ENCODE measurements at regions not wholly inside any gene's neighbourhood (a gene's known extent, or its start where the extent isn't known, plus 50 kb on each side); places are given as distances from the start of the nearest gene placed in this dataset.
"Not testable (repeated sequence)": the region's sequence is repeated elsewhere in the genome, so short reads cannot be mapped to it uniquely, and the experiment has no call there.

DNA sequence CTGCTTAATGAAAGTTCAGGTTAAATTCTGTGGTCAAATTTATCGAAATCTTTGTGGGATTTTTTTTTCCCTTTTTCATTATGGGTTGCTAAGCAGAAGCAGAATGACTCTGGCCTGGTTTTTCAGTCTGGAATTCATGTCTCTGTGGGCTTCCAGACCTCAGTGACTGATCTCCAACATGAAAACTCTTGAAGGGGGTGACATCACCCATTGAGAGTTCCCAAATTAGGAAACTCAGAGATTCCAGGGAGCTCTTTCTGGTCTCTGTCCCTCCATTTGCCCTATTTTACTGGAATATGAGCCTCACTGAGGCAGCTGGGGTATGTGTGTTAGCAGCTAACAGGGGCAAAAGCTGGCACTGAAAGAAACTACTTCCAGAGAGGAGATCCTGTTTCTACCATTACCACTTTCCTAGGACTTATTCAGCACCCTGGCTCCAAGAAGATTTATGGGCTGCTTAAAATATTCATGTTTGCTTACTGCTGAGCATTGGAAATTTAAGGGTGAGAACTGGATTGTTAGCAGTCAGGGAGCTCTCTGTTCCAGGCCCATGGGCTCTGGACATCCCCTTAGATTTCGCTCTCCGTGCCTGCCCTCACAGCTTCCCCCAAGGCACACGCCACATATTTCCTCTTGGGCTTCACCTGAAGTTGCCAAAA is 203.4 kb upstream of the SPAG17 start:
- H3K9me3 ChIP-seq (ENCODE audit: control insufficient read depth, low read length), result no peaks in the 10 kb centered on the region
- no peak overlapping the region for H2AFZ ChIP-seq
- TF ChIP-seq, protein P1, sequence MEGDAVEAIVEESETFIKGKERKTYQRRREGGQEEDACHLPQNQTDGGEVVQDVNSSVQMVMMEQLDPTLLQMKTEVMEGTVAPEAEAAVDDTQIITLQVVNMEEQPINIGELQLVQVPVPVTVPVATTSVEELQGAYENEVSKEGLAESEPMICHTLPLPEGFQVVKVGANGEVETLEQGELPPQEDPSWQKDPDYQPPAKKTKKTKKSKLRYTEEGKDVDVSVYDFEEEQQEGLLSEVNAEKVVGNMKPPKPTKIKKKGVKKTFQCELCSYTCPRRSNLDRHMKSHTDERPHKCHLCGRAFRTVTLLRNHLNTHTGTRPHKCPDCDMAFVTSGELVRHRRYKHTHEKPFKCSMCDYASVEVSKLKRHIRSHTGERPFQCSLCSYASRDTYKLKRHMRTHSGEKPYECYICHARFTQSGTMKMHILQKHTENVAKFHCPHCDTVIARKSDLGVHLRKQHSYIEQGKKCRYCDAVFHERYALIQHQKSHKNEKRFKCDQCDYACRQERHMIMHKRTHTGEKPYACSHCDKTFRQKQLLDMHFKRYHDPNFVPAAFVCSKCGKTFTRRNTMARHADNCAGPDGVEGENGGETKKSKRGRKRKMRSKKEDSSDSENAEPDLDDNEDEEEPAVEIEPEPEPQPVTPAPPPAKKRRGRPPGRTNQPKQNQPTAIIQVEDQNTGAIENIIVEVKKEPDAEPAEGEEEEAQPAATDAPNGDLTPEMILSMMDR (IDR thresholded peaks at IDR 0.05), result no peak
- H3K27ac ChIP-seq, result no peak overlapping the region
- H3K4me1 ChIP-seq, result no peaks in the 10 kb centered on the region
- H3K36me3 ChIP-seq (ENCODE audit: control insufficient read depth, insufficient read depth, low read length), result no peaks in the 10 kb centered on the region
- H3K4me2 ChIP-seq (ENCODE audit: low read length), result no peak overlapping the region
- H3K9ac ChIP-seq, result no peak overlapping the region
- H3K79me2 ChIP-seq, result no peaks in the 10 kb centered on the region
- H3K27me3 ChIP-seq (ENCODE audit: control insufficient read depth, insufficient read depth, low read length), result no peaks in the 10 kb centered on the region
- no peak overlapping the region for H3K4me3 ChIP-seq (ENCODE audit: low read depth, low read length)

DNA sequence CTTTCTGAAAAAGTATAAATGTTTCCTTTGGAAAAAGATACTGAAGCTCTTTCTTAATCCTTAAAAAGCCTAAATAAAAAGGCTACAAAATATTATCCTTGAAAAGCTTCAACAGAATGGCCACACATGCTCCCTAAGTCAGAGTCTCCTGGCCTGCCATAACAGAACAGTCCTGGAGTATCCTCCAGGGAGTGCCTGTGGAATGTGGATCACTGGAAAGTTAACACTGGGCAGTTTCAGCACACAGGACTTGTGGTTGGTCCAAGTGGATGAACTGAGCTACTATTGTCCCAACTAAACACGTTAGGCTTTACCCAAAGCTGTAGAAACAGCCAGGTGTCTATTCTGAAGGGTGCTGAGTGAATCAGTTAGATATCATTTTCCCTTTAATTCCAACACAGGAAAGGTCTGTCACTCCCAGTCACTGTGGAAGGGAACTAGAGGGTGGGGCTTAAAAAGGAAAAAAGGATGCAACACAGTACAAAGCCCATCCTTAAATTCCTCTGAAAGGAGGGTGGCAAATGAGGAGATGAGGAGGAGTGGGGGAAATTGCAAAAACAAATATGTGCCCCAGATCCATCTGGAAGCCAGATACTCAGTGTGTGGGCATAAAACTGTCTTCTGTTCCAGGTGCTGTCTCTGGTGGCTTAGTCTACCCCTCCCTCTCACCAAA is 196.3 kb upstream of the SPAG17 start:
- Histone ChIP-seq H3K4me1 (no peaks in the 10 kb centered on the region), H3K9me3 (ENCODE audit: control insufficient read depth, low read length) (no peaks in the 10 kb centered on the region), H3K27me3 (ENCODE audit: control insufficient read depth, insufficient read depth, low read length) (no peaks in the 10 kb centered on the region), H3K4me3 (ENCODE audit: low read depth, low read length) (no peak overlapping the region), H2AFZ (no peak overlapping the region), H3K36me3 (ENCODE audit: control insufficient read depth, insufficient read depth, low read length) (no peaks in the 10 kb centered on the region), H3K27ac (no peak overlapping the region), H3K79me2 (no peaks in the 10 kb centered on the region), H3K9ac (no peak overlapping the region), H3K4me2 (ENCODE audit: low read length) (no peak overlapping the region)
- TF ChIP-seq, protein P1 (IDR thresholded peaks at IDR 0.05), result no peak

DNA sequence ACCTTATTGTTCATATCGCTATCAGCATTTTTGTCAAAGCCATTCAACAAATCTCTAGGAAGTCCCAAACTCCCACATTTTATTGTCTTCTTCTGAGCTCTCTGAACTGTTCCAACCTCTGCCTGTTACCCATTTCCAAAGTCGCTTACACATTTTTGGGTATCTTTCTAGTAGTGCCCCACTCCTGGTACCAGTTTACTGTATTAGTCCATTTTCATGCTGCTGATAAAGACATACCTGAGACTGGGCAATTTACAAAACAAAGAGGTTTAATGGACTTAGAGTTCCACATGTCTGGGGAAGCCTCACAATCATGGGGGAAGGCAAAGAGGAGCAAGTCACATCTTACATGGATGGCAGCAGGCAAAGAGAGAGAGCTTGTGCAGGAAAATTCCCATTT is 192.2 kb upstream of the SPAG17 start:
- H3K27ac ChIP-seq; H3K79me2 ChIP-seq; H3K36me3 ChIP-seq (ENCODE audit: control insufficient read depth, insufficient read depth, low read length); H3K9ac ChIP-seq; H3K4me1 ChIP-seq; H3K9me3 ChIP-seq (ENCODE audit: control insufficient read depth, low read length); H3K4me2 ChIP-seq (ENCODE audit: low read length); H3K4me3 ChIP-seq (ENCODE audit: low read depth, low read length); H3K27me3 ChIP-seq (ENCODE audit: control insufficient read depth, insufficient read depth, low read length); H2AFZ ChIP-seq: not testable (repeated sequence)

DNA sequence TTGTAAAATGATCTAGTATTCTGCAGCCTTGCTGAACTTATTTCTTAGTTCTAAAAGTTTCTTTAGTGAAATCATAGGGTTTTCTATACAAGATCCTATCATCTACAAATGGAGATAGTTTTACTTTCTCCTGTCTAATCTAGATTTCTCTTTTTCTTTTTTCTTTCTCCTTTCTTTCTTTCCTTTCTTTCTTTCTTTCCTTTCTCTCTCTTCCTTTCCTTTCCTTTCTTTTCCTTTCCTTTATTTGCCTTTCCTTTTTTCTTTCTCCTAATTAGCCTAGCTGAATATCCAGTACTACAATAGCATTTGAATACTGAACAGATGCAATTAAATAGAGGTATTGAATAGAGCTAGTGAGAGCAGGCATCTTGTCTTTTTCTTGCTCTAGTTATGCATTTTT is 186.6 kb upstream of the SPAG17 start:
- Histone ChIP-seq H3K9me3 (ENCODE audit: control insufficient read depth, low read length) (no peaks in the 10 kb centered on the region), H3K36me3 (ENCODE audit: control insufficient read depth, insufficient read depth, low read length) (no peaks in the 10 kb centered on the region), H3K79me2 (no peaks in the 10 kb centered on the region), H3K27me3 (ENCODE audit: control insufficient read depth, insufficient read depth, low read length) (no peaks in the 10 kb centered on the region), H3K4me3 (ENCODE audit: low read depth, low read length) (no peak overlapping the region), H2AFZ (no peak overlapping the region), H3K4me1 (no peaks in the 10 kb centered on the region), H3K27ac (no peak overlapping the region), H3K9ac (no peak overlapping the region), H3K4me2 (ENCODE audit: low read length) (no peak overlapping the region)
- TF ChIP-seq, protein P1 (IDR thresholded peaks at IDR 0.05), result no peak

DNA sequence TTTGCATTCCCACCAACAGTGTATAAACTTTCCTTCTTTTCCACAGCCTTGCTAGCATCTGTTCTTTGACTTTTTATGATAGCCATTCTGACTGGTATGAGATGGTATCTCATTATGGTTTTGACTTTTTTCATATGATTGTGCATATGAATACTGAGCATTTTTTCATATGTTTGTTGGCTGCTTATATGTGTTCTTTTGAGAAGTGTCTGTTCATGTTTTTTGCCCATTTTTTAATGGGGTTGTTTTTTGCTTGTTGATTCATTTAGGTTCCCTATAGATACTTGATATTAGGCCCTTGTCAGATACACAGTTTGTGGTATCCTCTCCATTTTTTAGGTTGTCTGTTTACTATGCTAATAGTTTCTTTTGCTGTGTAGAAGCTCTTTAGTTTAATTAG is 185.8 kb upstream of the SPAG17 start:
- H3K27ac ChIP-seq, result no peak overlapping the region
- H3K4me2 ChIP-seq (ENCODE audit: low read length), result no peak overlapping the region
- H3K9me3 ChIP-seq (ENCODE audit: control insufficient read depth, low read length), result no peaks in the 10 kb centered on the region
- no peak overlapping the region for H2AFZ ChIP-seq
- no peak overlapping the region for H3K9ac ChIP-seq
- H3K36me3 ChIP-seq (ENCODE audit: control insufficient read depth, insufficient read depth, low read length), result no peaks in the 10 kb centered on the region
- H3K4me1 ChIP-seq, result no peaks in the 10 kb centered on the region
- TF ChIP-seq, protein P1 (IDR thresholded peaks at IDR 0.05), result no peak
- no peaks in the 10 kb centered on the region for H3K79me2 ChIP-seq
- no peak overlapping the region for H3K4me3 ChIP-seq (ENCODE audit: low read depth, low read length)
- no peaks in the 10 kb centered on the region for H3K27me3 ChIP-seq (ENCODE audit: control insufficient read depth, insufficient read depth, low read length)

Data from parathyroid adenoma (tissue), 2 donors.